LHCN-M2 (cell line): ENCODE measurements at regions not wholly inside any gene's neighbourhood (a gene's known extent, or its start where the extent isn't known, plus 50 kb on each side); places are given as distances from the start of the nearest gene placed in this dataset.

ENCODE experiments used
- DNase-seq: peaks from one replicate; pipeline ENCODE4 v3.0.0-alpha.2; 2012; ENCODE audit warnings: low read depth

DNA sequence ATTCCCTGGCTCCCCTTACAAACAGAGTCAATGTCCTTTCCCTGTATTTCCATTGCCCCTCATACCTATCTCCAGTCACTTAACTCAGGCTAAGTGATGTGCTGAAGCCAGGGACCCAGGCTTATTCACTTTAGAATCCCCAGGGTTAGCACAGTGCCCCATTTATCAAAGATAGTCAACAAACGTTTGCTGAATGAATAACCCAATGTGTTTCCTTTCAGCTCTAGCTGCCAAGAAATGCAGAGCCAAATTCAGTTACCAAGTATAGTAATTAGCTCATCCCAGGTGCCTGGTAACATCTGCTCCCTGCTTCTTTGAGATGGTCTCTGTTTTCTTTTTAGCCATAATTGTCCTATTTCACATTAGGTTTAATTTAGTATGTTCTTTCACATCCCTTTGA is 189.5 kb downstream of the PHLDA1 start:
- no peak for DNase-seq

DNA sequence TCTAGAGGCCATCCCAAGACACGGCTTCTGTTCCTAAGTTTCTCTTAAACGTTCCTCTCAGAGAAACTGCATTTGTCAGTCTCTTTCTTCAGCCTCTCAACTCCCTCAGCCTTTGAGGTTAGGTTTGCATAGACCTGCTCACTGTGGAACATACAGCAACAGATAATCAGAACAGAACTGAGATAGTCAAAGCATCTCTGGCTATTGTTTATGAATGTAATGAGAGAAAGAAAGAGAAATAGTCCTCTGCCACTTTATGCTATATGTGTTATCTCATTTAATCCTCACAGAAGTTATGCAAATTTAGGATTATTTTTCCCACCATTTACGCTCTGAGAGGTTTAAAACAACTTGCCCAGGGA is 190.6 kb downstream of the PHLDA1 start:
- no peak for DNase-seq

GRCh38 chr12:75838309-75838708 is 193.3 kb downstream of the PHLDA1 start:
- no peak for DNase-seq

GRCh38 chr12:75837700-75838099 is 193.9 kb downstream of the PHLDA1 start:
- no peak for DNase-seq

DNA sequence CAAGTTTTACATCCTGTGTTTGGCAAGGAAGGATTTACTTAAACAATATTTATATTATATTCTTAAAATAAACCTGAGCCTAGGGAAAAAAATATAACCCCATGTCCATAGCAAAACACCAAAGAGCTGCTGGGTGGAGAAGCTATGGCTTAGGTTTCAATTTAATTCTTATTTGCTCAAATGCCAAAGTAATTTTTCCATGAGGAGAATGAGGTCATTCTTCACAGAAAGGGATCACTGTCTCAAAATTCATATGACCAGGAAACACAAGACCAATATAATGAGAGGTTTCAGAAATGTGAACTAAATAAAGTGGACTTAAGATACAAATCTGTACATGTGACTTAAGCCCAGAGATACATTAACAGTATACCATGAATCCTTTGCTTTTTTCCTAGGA is 195.0 kb downstream of the PHLDA1 start:
- no peak for DNase-seq

DNA sequence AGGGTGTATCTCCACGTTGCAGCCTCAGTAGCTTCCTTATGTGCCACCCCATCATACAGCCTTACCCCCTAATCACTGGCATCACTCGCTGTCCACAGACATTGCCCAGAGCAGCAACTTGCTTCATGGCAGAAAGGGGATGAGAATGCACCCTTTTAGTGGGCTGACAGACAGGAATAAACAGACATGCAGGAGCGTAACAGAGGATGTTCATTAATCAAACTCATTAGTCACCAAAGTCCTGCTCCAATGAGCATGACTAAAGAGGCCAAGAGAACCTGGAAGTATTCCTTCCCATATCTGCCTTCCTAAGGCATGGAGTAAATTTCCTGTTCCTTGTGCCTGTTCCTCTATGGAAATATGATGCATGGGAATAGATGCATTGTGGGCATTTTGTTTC is 197.0 kb downstream of the PHLDA1 start:
- DNase-seq, result no peak

DNA sequence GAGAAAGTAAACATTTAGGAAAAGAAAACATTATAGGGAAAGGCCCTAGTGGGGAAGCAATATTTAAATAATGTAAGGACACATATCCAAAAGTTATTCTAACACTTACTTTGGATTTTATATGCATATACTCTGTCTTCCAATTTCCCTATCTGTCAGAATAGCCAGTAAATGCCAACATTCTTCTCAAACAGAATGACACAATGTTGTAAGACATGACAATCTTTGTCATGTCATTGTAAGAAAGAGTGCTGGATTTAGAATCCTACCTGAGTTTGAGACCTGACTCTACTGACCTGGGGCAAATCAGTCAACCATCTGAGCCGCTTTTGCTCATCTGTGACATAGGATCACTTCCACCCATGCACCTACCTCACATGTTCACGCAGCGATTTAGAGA is 198.3 kb downstream of the PHLDA1 start:
- DNase-seq, result no peak

DNA sequence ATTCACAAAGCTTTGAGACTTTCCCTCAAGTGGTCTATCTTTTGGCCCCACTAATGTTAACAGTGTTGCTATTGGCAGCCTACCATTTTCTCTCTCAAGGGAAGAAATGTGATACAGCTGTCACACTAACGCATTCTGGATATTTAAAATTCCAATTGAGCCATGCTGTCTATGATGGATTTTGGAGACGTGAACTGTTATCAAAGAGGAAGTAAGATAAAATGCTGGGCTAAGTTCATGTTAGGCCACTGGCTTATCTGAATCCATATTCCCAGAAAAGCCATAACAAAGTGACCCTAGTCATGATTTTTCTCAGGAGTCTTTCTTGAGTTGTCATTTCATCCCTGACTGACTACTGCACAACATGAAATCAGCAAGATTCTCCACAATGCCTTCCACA is 200.2 kb downstream of the PHLDA1 start:
- DNase-seq, result no peak

DNA sequence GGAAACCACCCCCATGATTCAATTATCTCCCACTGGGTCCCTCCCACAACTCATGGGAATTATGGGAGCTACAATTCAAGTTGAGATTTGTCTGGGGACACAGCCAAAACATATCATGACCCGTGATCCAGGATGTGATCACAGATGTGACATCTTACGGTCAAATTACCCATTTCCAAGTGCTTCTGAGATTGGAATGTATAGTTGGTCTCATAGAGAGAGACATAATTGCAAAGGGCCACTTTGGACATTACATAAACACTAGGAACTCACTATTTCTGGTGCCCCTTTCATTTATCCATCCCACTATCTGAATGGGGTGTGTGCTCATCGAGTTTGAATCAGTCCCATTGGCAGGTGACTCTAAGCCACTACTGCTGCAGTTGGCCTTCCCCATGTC is 204.5 kb downstream of the PHLDA1 start:
- DNase-seq, result no peak

- peak; percentile 96 for DNase-seq
Observed at GRCh38 chr12:75825686-75826085, 205.9 kb downstream of the PHLDA1 start.

GRCh38 chr12:75823475-75823874 is 208.1 kb downstream of the PHLDA1 start:
- no peak for DNase-seq

- no peak for DNase-seq
Observed at GRCh38 chr12:75822416-75822815, 209.2 kb downstream of the PHLDA1 start.

- DNase-seq, result peak; percentile 95
Observed at GRCh38 chr12:75820848-75821578, 210.6 kb downstream of the PHLDA1 start.

DNA sequence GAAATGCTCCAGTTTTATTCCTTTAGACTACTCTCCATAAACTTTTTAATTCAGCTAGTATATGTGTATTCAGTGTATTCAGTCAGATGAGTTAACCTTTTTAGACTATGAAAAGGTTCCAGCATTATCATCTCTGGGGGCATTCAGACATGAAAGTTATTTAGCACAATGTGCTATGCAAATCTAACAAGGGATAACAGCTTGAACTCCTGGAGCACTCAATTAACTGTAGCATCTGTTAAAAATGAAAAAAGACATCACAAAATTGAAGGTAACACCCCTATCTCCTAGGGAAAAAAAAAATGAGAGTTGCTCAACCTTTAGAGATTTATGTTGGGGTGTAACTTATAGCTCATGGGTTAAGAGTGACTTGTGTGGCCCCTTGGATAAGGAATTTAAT is 211.5 kb downstream of the PHLDA1 start:
- DNase-seq, result no peak

GRCh38 chr12:75819512-75819911 is 212.1 kb downstream of the PHLDA1 start:
- DNase-seq, result no peak

GRCh38 chr12:75818863-75819262 is 212.7 kb downstream of the PHLDA1 start:
- no peak for DNase-seq

GRCh38 chr12:75816897-75817296 is 214.7 kb downstream of the PHLDA1 start:
- peak; percentile 92 for DNase-seq

DNA sequence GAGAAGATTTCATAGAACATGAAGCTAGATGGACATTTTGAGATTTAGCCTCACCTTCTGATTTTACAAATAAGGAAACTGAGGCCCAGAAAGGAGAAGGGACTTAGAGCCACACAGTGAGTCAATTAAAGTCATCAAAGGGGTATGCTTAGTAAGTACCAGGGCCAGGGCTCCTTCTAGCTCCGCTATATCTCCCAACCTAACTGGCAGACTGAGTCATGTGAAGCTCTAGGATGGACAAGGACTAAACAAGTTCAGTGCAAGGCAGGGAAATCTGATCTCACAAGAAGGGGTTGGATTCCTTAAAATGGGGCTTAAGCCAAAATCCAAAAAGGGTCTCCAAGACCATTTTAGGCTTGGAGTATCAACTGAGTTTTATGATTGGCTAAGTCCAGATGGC is 215.8 kb downstream of the PHLDA1 start:
- DNase-seq, result no peak

DNA sequence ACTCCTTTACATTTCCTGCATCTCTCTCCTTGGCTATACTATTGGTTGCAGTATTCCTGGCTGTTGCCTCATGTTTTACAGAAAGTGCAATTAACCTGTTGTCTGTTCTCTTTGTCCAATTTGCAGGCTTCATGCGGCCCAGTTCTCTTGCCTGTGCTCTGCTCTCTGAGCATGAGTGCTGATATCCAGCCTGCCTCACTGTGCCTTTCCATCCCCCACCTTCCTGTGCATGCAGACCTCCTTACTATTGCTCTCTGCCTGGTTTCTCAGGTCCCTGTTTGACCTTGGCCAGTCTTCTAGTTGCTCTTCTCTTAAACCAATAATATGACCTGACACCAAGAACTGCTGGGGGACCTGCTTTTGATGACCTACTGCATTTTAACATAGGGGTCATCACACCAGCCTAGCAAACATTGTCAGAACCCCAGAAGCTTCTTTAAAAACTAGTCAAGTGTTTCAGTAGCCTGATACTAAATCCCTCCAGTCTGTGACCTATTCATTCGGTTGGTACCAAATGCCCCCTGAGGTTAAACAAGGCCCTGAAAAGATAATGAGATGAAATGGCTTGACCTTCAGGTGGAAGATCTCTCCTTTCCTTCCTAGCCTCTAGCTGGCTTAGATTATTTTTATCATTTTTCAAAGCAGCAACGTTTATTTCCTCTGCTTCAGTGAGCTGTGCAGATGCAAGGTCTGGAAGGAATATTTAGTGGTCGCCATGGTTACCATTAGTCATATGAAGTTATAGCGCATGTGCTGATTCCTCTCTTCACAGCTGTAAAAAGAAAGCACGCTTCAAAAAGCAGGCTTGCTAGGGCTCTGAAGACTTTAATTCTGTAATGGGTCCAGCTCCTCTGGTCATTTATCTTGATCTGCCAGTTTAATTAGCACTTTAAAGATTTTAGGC is 216.5 kb downstream of the PHLDA1 start:
- DNase-seq, result peak; percentile 97

DNA sequence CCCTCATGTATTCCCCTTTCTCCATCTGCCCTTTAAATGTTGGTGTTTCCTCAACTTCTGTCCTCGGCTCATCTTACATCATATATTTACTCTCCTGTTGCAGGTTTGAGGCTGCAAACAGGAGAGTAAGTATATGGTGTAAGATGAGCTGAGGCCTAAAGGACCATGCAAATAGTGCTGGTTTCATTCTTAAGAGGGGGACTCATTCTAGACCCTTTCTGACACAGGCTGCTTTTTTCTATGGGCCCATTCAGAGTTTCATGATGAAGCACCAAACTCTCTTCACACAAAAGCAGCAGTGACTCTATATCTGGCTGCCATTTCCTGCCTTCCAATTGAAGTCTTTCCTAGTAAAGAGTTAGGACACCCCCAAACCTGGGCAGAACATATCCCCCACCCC is 218.5 kb downstream of the PHLDA1 start:
- DNase-seq, result no peak

DNA sequence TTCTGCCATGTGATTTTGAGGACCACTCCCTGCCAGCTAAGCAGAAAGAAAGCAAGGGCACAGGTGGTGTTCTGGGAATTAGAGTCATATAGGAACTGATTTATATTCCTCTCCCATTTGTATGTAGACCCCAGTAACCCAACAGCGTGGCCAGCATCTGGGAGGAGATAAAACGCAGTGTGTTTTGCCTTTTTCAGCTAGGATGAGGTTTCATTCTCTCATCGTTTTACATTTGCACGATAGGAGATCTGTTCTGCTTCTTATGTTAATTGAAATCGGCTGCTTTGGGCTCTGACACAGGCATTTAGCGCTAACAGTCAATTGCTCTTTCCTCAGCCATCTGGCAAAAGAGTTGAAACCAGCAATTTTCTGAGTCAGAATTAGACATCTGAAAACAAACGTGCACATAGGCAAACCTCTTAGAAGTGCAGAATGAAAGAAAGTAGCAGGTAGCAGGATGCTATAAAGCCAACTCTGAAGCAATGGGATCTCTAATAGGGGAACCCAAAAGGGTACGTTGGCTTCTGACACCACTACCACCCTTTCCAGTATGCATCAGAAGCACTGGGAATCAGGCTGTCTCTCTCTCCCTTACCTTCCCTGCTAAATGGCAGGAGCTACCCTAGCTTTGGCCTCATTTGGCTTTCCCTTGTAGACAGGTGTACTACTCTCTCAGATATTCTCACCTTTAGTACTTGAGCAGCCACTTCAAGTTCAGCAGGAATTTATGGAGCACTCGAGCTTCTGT is 219.1 kb downstream of the PHLDA1 start:
- peak; percentile 47 for DNase-seq

DNA sequence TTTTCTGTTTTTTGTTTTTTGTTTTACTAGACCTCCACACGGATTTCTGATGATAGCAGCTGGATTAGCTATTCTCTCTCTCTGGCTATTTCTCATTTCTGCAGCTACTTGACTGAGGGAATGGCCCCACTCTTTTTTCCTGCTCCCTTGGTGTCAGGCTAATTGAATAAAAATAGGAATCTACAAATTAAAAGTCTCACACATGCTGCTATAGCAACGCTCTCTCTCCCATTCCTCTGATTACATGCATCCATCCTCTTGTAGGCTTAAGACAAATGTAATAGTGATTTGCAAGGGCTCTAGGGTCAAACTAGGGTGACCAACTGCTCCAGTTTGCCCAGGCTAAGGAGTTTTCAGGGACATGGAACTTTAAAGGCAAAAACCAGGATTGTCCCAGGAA is 221.8 kb downstream of the PHLDA1 start:
- DNase-seq, result no peak
